ENCODE measurements at regions not wholly inside any gene's neighbourhood (a gene's known extent, or its start where the extent isn't known, plus 50 kb on each side); places are given as distances from the start of the nearest gene placed in this dataset.

DNA sequence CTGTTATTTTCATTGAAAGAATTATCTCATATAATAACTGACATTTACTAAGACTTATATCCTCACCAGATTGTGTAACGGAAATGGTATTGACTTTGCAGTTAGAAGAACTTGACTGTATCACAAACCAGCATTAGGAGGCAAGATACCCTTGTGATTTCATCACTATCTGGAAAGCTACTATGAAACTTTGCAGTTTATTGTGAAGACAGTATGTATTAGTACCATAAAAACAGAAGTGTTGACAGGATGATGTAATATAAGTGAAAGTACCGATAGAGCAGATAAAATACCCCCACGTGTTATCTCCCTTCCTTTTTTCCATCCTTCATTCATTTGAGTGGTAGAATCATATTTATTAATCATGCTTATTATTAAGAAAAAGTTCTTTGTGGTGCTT, 365.7 kb upstream of the KLHL1 start:
- DNase-seq: no peak

DNA sequence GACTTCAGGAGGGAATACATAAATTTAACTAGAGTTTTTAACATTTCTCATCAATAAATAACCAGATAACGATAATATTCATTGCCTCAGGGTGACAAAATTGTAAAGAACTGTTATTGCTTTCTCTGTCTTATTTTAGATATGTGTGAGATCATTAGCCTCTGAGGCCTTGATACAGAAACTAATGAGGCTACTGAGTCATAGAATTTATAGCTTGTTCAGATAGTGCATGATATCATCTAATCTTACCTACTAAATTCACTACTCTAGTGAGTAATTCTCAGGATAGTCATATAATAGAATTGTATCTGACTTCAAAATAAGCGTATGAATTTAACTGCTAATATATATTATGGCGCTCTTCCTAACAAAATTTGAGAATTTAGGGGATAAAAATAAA, 360.8 kb upstream of the KLHL1 start:
- DNase-seq: no peak

DNA sequence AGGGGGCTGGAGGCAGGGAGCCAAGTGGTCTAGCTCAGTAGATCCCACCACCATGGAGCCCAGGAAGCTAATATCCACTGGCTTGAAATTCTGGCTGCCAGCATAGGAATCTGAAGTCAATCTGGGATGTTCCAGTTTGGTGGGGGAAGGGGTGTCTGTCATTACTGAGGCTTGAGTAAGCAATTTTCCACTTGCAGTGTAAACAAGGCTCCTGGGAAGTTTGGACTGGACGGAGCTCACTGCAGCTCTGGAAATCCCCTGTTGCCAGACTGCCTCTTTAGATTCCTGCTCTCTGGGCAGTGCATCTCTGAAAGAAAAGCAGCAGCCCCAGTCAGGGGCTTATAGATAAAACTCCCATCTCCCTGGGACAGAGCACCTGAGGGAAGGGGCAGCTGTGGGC, 349.2 kb upstream of the KLHL1 start:
- no peak for DNase-seq

DNA sequence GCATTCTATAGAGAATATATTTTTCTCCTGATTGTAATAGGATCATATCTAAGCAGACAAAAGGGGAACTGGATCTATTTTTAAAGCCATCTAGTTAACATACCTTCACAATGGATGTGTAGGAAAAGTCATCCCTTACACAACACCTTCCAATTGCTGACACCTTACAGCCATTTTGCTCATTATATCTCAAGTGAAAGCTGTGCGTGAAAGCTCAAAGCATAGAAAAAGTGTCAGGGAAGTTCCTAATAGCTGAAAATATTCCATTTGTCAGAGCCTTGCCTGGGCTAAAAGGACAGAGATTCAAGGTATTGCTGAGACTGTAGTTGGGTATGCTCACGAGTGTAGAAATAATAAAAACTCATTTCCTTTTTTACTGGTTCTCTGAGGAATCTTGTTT, 340.6 kb upstream of the KLHL1 start:
- no peak for DNase-seq

DNA sequence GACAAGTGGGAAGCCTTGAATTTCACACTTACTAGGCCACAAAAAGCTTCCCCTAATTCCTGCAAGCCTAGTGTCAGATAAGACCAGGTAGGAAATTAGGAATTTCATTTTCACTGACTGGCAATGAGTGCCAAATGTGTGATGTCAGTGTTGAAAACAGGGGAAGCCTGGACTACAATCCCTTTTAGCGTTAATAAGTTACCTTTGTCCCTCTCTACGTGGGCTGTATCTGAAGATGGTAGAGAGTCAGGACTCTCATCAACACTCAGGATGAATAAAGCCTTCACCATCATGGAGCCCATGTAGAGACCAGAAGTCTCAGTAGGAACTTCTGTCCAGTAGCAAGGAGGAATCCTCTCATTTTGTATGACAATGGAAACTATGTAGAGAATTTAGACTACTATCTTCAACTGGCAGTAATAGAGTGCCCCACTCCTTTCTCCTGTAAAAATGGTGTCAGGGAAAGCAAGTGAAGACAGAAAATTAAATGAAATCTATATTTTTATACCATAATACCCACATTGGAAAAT, 324.1 kb upstream of the KLHL1 start:
- DNase-seq: no peak

DNA sequence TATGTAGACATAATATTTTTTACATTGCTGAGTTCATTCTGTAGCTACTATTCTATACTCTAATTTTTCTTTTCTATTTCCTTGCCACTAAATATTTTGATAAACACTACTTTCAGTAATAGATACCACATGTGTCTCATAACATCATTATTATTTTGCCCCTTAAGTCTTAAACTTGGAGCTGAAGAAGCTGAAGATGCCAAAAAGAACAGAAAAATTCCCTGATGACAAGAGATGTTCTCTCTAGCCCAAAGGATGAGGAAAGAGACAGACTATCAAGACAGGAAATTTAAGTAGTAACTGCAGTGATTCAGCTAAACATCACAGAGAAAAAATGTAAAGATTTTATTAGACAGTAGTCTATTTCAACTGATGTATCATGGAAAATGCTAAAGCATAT, 322.0 kb upstream of the KLHL1 start:
- no peak for DNase-seq

DNA sequence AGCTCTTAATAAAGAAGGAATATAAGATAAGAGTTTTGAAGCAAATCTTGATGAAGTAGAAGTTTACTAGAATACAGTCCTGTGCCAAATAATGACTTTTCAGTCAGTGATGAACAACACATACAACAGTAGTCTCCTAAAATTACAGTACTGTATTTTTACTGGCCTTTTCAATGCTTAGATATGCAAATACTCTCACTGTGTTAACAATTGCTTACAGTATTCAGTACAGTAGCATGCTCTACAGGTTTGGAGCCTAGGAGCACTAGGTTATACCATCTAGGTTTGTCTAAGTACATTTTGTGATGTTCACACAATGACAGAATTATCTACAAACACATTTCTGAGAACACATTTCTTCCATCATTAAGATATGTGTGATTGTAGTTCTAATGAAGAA, 316.7 kb upstream of the KLHL1 start:
- no peak for DNase-seq

DNA sequence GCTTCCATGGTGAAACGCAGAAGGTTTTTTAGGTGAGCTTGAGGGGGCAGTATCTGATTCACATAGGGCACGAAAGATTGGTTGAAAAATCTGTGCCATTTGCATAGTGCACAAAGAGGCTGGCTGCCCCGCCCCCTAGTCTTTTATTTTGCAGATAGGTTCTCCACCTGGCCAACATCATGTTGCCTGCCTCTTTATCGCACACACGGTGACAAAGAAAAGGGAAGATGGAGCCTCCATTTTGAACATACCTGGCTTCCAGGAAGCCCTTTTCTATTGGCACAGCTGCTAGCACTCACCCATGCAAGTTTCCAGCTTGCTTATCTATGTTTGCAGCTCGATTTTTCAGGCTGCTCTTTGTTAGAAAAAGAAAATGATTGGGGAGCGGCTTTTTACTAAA, 316.2 kb upstream of the KLHL1 start:
- DNase-seq: no peak

DNA sequence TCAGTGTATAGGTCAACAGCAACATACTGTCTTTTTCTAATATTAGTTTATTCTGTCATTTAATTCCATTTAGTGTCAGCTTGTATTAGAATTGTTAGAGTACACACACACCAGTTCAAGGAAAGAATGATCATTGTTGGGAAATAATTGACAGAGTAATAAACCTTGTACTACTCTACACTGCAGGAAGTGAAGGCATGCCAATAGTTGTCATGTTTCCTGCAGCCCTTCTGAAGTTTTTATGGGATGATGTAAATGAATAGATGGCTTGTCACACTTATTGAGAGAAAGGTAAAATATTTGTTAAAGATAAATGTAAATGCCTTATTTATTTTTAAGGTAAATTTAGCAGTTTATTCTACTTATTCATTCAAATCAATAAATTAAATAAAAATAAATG, 306.9 kb upstream of the KLHL1 start:
- no peak for DNase-seq

DNA sequence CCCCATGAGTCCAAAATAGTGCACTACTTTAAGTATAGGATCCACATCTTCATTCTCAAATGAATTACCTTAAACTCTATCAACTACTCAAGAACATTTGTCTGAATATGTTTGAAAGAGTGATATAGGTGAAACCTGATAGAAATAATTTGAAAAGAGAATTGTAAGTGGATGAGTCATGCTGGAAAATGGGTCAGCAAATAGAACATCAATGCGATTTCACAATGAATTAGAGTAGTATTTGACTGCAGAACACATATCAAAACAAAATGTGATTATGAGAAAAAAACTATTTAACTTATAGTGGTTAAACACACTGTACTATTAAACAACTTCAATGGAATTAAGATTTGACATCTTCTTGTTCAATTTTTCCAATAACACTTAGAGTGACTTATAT, 300.6 kb upstream of the KLHL1 start:
- DNase-seq: no peak

DNA sequence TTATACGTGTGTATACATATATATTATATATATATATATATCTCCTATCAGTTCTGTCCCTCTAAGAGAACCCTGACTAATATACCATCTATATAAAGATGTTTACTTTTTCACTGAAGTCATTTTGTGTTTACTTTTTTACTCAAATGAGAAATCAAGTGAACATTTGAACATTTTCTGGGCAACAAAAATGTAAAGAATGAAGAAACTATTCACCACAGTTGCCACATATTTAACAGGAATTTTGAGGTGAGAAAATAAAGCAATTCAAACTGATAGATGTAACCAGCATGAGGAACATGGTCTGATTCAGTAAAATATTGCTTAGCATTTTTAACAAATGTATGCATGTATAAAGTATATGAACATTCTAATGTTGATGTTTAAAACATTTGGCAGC, 299.2 kb upstream of the KLHL1 start:
- DNase-seq: no peak

DNA sequence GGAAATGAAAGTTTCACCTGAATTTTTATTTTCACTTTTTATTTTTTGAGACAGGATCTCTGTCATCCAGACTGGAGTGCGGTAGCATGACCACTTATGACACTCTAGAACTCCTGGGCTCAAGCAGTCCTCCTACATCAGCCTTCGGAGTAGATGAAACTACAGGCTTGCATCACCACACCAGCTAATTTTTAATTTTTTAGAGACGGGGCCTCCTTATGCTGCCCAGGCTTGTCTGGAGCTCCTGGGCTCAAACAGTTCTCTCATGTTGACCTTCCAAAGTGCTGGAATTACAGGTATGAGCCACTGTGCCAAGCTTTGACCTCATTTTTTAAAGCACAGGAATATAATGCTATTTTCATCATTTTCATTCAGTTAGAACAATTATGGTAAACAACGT, 297.0 kb upstream of the KLHL1 start:
- DNase-seq: no peak

DNA sequence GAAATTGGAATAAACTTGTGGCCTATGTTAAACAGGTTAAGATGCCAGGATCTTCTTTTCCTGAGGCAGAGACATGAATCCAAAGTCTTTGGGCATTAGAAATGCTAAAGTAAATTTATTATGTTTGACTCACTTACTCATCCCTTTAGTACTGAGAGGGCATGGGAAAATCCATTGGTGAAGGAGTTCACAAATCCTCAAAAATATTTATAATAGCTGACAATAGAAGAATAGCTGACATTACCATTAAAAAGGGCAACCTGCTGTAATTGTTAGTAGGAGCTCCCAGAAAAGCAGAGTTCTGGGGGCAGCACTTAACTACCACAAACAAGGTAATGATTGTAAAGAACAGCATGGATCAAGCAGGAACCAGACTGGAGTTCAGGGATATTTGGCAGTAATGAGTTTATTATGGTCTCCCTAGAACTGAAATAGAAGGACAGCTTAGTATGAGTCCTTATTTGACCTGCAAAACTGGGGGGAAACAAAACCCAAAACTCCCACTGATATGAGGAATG, 285.8 kb upstream of the KLHL1 start:
- DNase-seq: no peak

DNA sequence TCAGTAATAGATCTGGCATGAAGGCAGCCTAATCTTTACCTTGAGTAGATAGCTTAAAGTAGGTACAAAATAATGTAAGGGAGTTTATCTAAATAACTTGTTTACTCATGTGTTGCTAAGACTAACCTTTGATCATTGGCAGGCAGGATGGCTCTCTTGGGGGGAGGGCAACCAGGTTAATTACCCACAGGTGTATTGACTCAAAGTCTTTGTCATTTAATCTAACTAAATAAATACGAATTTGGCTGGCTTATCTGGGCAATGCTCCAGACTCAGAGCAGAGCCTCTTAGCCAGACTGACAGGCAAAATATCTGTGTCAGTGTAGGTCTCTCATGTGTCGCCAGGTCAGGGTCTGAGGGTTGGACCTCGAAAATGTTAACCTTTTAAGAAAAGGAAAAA, 283.4 kb upstream of the KLHL1 start:
- DNase-seq: no peak

DNA sequence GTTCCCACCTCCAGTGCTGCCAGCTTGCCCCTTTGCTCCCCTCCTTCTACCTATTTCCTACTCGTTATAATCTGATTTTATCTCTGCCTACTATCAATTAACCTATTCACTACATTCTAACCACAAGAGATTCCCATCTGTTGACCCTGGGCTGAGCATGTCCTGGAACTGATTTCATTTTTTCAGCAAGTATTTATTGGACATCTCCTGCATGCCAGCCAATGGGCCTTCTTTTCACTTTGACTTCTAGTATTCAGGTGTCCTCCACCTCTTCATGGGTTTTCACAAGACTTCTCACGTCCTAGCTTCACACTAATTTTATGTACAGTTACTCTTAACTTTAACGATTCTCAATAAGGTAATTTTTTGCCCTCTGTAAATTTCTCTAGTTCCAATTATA, 282.7 kb upstream of the KLHL1 start:
- no peak for DNase-seq

DNA sequence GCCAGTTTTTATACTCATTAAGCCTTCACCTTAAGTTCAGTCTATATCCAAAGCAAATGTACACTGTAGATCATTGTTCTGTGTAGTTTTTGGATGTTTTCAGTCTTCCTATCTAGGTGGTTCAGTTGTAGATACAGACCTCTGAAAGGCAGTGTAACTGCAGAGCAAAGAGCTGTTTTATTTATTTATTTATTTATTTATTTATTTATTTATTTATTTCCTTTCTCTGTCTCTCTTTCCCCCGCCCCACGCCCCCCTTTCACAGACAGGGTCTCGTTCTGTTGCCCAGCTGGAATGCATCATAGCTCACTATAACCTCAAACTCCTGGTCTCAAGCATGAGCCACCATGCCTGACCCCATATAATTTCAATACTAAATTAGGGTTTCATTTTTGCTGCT, 281.8 kb upstream of the KLHL1 start:
- DNase-seq: no peak

DNA sequence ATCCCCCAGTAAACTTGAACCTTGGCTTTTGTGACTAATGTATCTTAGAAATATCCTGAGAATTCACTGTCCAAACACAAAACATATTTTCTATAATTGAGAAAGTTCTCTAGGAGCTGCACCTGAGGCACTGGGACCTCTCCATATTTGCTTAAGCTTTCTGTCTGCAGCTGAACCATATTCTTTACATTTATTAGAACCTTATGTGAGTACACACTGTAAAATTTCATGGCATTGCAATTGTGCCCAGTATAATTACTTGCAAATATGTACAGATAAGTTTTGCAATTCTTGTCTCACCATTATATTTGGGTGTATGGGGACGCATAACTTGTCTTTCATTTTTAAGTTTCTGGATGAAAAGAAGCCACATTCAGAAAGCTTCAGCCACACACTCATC, 280.7 kb upstream of the KLHL1 start:
- no peak for DNase-seq

DNA sequence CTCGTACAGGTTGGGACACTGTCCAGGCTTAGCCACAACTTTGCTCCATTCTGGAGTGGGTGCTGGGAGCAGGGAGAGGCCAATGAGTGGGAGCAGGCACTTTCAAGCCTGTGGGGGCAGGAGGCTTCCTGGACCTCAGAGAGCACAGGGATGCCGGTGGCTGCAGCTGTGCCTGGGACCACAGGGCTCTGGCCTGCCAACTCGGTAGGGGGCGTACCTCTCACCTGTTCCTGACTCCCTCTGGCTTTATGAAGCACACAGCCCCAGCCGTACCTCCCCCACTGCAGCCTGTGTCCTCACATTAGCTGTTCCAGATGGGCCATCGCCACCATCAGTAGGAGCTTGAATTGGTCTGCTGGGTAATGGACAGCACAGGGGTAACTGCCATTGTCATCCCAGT, 278.7 kb upstream of the KLHL1 start:
- DNase-seq: no peak

DNA sequence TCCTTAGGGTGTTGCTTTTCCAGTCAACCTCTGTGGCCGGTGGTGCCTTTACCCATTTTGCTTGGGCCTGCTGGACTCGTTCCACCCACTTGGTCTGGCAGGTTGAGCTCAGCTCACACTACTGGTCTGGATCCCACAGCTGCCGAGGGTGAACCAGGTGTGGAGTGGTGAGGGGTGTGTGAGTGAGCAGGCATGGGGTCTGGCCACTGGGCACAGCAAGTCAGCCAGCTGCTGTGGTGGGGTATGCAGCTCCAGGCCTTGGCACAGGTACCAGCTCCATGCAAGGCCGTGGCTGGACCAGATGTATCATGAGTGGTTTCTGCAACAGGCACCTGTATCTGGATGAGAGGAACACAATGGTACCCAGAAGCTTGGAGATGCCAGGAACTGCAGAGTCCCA, 277.6 kb upstream of the KLHL1 start:
- DNase-seq: no peak

DNA sequence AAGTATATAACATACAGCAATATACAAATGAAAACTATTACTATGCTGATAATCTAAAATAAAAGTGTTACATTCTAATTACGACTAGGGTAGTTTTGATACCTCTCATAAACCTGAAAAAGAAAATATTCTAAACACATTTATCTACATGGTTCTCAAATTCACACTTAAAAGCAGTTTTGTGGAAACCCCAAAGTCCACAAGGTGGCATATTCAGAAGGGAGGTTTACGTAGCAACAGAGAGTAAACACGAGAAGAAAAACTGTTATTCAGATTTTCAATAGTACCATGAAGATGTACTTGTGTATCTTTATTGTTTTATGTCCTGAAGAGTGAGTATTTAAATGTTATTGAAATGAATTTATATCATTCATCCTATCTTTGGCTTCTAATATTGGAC, 275.9 kb upstream of the KLHL1 start:
- no peak for DNase-seq

DNA sequence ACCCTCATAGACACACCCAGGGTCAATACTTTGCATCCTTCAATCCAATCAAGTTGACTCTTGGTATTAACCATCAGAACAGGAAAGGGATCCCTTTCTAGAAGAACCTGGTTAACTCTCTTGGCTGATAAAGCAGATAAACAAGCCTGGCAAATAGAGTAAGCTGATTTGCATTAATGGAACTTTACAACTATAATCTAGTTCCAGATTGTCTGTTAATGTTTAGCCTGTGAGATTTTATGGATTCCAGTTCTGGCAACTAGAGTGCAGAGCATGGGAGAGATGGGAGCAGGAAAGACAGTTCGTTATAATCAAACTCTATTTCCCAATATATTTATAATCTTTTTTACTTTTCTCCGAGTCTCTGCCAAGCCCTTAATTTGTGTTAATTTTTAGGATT, 272.6 kb upstream of the KLHL1 start:
- DNase-seq: no peak

DNA sequence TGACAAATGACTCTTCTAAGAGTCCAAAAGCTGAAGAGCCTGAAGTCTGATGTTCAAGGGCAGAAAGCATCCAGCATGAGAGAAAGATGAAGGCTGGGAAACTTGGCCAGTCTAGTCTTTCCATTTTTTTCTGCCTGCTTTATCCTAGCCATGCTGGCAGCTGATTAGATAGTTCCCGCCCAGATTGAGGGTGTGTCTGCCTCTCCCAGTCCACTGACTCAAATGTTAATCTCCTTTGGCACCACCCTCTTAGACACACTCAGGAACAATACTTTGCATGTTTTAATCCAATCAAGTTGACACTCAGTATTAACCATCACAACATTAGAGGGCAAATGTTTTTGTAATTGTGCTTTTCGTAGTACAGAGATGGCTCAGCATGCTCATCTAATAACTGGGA, 267.5 kb upstream of the KLHL1 start:
- DNase-seq: no peak

DNA sequence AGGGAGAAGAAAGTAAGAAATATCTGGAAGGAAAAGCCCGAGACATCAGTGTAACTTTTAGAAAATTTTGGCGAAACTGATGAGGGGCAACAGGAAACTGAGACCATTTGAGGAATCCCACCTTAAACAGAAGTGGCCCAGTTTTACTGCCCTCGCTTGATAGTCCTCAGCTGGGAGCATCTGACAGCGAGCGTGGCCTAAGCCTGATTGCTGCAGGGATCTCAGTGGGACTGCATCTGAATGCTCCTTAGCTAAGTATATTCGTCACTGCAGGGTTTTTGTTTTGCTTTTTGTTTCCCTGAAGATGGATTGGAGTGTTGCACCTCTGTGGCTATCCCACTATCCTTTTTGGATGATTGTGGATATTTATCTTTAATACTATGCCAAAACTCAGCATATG, 262.7 kb upstream of the KLHL1 start:
- DNase-seq: no peak

DNA sequence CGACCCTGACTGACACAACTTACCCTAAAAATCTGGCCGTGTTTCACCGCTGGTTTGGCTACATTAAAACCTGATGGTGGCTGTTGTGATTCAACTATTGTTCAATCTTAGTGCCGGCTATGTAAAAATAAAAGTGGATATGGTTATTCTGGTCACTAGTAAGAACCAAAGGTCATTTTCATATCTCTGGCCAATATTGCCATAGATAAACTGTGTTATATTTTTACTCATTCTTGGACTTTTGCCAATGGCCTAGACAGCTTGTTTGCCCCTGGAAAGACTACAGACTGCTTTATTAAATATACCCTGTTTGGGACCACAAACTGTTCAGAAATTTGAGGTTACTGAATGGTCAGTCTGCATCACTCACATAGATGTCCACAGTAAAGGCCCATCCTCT, 258.5 kb upstream of the KLHL1 start:
- DNase-seq: no peak

DNA sequence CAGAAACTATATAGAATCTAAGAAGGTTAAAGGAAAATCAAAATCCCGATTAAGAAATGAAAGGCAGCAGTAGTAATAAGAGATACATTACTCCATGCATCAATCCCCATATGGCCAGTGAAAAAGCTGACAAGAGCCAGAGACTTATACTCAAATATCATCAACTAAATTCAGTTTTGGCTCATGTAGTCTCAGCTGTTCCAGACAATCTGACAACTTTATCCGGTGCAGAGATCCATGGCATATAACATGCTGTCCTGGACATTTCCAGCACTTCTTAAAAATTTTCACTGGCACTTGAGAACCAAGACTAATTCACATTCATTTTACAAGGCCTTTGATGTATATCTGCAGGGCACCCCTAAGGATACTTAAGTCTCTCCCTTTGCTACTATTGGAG, 255.7 kb upstream of the KLHL1 start:
- DNase-seq: no peak
